GM12878 (cell line): ENCODE measurements at regions not wholly inside any gene's neighbourhood (a gene's known extent, or its start where the extent isn't known, plus 50 kb on each side); places are given as distances from the start of the nearest gene placed in this dataset.

Experiments used
- ATAC-seq: fragments of 200-7000 bp; cut with Tn5 transposase; 3 replicates; pipeline ENCODE4 v1.9.1; 2020; ENCODE audit warnings: mild to moderate bottlenecking, moderate library complexity
- BruUV-seq: library from RNA; stranded (reverse); fragments of 400-500 nt; replicated peaks from 2 replicates; lab custom pipeline; 2021; lab: Mats Ljungman, UMichigan
- CTCF ChIA-PET: fragments of 300-600 bp; sonication (Branson Sonifier 250); formaldehyde crosslinking; extraction: SDS; loops from one replicate; lab custom pipeline; 2021; ENCODE audit warnings: inconsistent platforms; lab: Yijun Ruan, JAX
- POLR2A ChIA-PET: fragments of 350-600 bp; formaldehyde crosslinking; extraction: SDS; loops from one replicate; lab custom pipeline; 2021; ENCODE audit warnings: inconsistent platforms; lab: Charles Lee
- RAD21 ChIA-PET: fragments of 300-600 bp; sonication (Branson Sonifier 250); formaldehyde crosslinking; loops from one replicate; lab custom pipeline; 2023; ENCODE audit warnings: antibody characterized with exemption; ENCODE audit not compliant: unreplicated experiment; lab: Charles Lee
- SMC1A ChIA-PET: fragments of 300-600 bp; sonication (Branson Sonifier 250); formaldehyde crosslinking; loops from one replicate; lab custom pipeline; 2023; ENCODE audit not compliant: unreplicated experiment, uncharacterized antibody; lab: Charles Lee
- DNase-seq: peaks from one replicate; pipeline ENCODE4 v3.0.0-alpha.2; 2011; ENCODE audit warnings: low read depth, low spot score
- FAIRE-seq: peaks from 3 replicates; lab custom pipeline; 2011; peaks lifted over from hg19 to GRCh38; lab: Jason Lieb, UNC
- H2AFZ ChIP-seq: 2 replicates; pipeline ENCODE4 v1.6.0; 2011; ENCODE audit warnings: low read depth, low read length, control low read depth; ENCODE audit not compliant: control insufficient read depth
- H3K27ac ChIP-seq: 2 replicates; pipeline ENCODE4 v1.5.1; 2011; ENCODE audit warnings: control low read depth; ENCODE audit not compliant: control insufficient read depth, insufficient read depth
- H3K27me3 ChIP-seq, 2 experiments: replicated peaks in 1 of 2; 2 replicates each; pipeline versions ENCODE4 v1.6.0 to v1.6.1; 2011; ENCODE audit warnings: low read length in 1 of 2; ENCODE audit not compliant: control insufficient read depth in 2 of 2, insufficient read depth in 2 of 2
- H3K36me3 ChIP-seq, 2 experiments: 2 replicates each; pipeline ENCODE4 v1.5.1; 2011; ENCODE audit warnings: low read length in 1 of 2; ENCODE audit not compliant: control insufficient read depth in 2 of 2, insufficient read depth in 2 of 2
- H3K4me1 ChIP-seq: 2 replicates; pipeline ENCODE4 v1.6.1; 2011; ENCODE audit warnings: mild to moderate bottlenecking, low read length, moderate library complexity, mixed read lengths; ENCODE audit not compliant: control insufficient read depth, insufficient read depth
- H3K4me2 ChIP-seq: 2 replicates; pipeline ENCODE4 v1.6.0; 2011; ENCODE audit warnings: control low read depth; ENCODE audit not compliant: control insufficient read depth, insufficient read depth
- H3K4me3 ChIP-seq: fragments of 200-600 bp; sonication (generic); 2 replicates; pipeline ENCODE4 v1.5.1; 2016
- H3K79me2 ChIP-seq: 2 replicates; pipeline ENCODE4 v1.6.0; 2011; ENCODE audit warnings: low read length; ENCODE audit not compliant: control insufficient read depth, insufficient read depth
- H3K9ac ChIP-seq: 2 replicates; pipeline ENCODE4 v1.8.0; 2011; ENCODE audit warnings: low read length, control low read depth, mixed read lengths; ENCODE audit not compliant: control insufficient read depth, insufficient read depth
- H3K9me3 ChIP-seq: replicated peaks from 3 replicates; pipeline ENCODE4 v1.5.1; 2011; ENCODE audit warnings: mild to moderate bottlenecking, low read length; ENCODE audit not compliant: control insufficient read depth, insufficient read depth
- H4K20me1 ChIP-seq: 2 replicates; pipeline ENCODE4 v1.6.0; 2011; ENCODE audit not compliant: control insufficient read depth, insufficient read depth
- CEBPB ChIP-seq, 2 experiments: fragments of 150-350 bp in 1 of 2; IDR thresholded peaks; 2 replicates each; pipeline ENCODE4 v1.6.1; 2012 to 2014; ENCODE audit warnings: low read depth in 2 of 2, low read length in 2 of 2, borderline replicate concordance in 1 of 2, inconsistent platforms in 1 of 2
- E2F4 ChIP-seq: IDR thresholded peaks from 2 replicates; pipeline ENCODE4 v1.6.1; 2012; ENCODE audit warnings: low read depth, low read length, improper control_type of control experiment
- GABPA ChIP-seq: IDR thresholded peaks from 2 replicates; pipeline ENCODE4 v1.6.1; 2014; ENCODE audit warnings: antibody characterized with exemption, low read depth, mild to moderate bottlenecking, inconsistent platforms
- IRF4 ChIP-seq: IDR thresholded peaks from 2 replicates; pipeline ENCODE4 v1.6.1; 2011; ENCODE audit warnings: low read depth, low read length
- RFX5 ChIP-seq: IDR thresholded peaks from 2 replicates; pipeline ENCODE4 v1.6.1; 2011; ENCODE audit warnings: low read depth, low read length, improper control_type of control experiment
- RUNX3 ChIP-seq: IDR thresholded peaks from 2 replicates; pipeline ENCODE4 v1.6.1; 2012; ENCODE audit warnings: low read length, inconsistent platforms
- SMAD1 ChIP-seq: fragments of 450-650 bp; IDR thresholded peaks from 2 replicates; pipeline ENCODE4 v1.6.1; 2018; ENCODE audit warnings: mild to moderate bottlenecking, low read depth; ENCODE audit not compliant: partially characterized antibody
- SRF ChIP-seq, 2 experiments: IDR thresholded peaks; 2 replicates each; pipeline ENCODE4 v1.6.1; 2011; ENCODE audit warnings: low read depth in 2 of 2, low read length in 2 of 2, mild to moderate bottlenecking in 1 of 2, moderate library complexity in 1 of 2
- YY1 ChIP-seq: IDR thresholded peaks from 2 replicates; pipeline ENCODE4 v1.6.1; 2011; ENCODE audit warnings: low read depth, mild to moderate bottlenecking, low read length
- ZBTB40 ChIP-seq: fragments of 450-650 bp; IDR thresholded peaks from 2 replicates; pipeline ENCODE4 v1.6.1; 2016; ENCODE audit warnings: mild to moderate bottlenecking, moderate library complexity, borderline replicate concordance
- WGBS: methylation state at CpG from one replicate; pipeline ENCODE4 v1.1.6; 2016; ENCODE audit warnings: low lambda C conversion rate; ENCODE audit not compliant: insufficient replicate concordance, insufficient coverage; ENCODE audit errors: missing lambda C conversion rate; 5-methylcytosine and 5-hydroxymethylcytosine counted together
- in situ Hi-C: fragments of 300-500 bp; cut with MboI; formaldehyde crosslinking; loops from 9 replicates; pipeline ENCODE4 v1.14.3; 2018; ENCODE audit warnings: mixed read lengths
- intact Hi-C: fragments of 100-400 bp; cut with micrococcal nuclease; formaldehyde crosslinking; loops from one replicate; pipeline ENCODE4 v1.14.2; 2022; ENCODE audit not compliant: unreplicated experiment

GRCh38 chr11:27242591-27242990 is 120.4 kb downstream of the CCDC34 start:
- H2AFZ ChIP-seq: no peak overlapping the region
- H3K4me2 ChIP-seq: no peak overlapping the region
- in situ Hi-C loops: no loop called here
- ChIA-PET CTCF (interaction anchor here (1.1 to 1.3 kb wide), 2 partner anchors 35 to 98 kb away, joined by 3 to 4 read pairs; no protein-coding TSS in a partner anchor), POLR2A (no interaction called here), RAD21 (interaction anchor here (3.3 kb wide), 1 partner anchor 8 kb away, joined by 11 read pairs; no protein-coding TSS in a partner anchor)
- no peak for DNase-seq
- no peak overlapping the region for H3K9ac ChIP-seq
- intact Hi-C loops: no loop called here
- no peaks in the 10 kb centered on the region for H3K36me3 ChIP-seq
- TF ChIP-seq YY1 (no peak), SMAD1 (no peak)
- TF ChIP-seq, all 136 proteins: peak for 0
- FAIRE-seq: no peak
- H3K4me3 ChIP-seq: no peak overlapping the region
- no peaks in the 10 kb centered on the region for H3K27me3 ChIP-seq
- SMC1A ChIA-PET: interaction anchor here (1.1 to 1.3 kb wide), 3 partner anchors 9 to 54 kb away, joined by 4 to 5 read pairs (median 5); no protein-coding TSS in a partner anchor
- H3K4me1 ChIP-seq: no peaks in the 10 kb centered on the region
- no peaks in the 10 kb centered on the region for H3K9me3 ChIP-seq
- no TSS peak for BruUV-seq
- ATAC-seq: peak; percentile 42
- WGBS: 0% methylated on average over 1 of the region's 1 CpG
- H4K20me1 ChIP-seq: no peaks in the 10 kb centered on the region
- H3K79me2 ChIP-seq: no peaks in the 10 kb centered on the region
- H3K27ac ChIP-seq: no peak overlapping the region

- ChIA-PET SMC1A (interaction anchor here (0.7 to 1.6 kb wide), 6 partner anchors 10 to 122 kb away, joined by 3 to 4 read pairs (median 3); partner anchors contain the start of gene CCDC34), RAD21 (interaction anchor here (1.0 kb wide), 1 partner anchor 244 kb away, joined by 3 read pairs; no protein-coding TSS in a partner anchor), CTCF (interaction anchor here (0.6 to 2.3 kb wide), 5 partner anchors 46 to 99 kb away, joined by 3 to 11 read pairs (median 3); no protein-coding TSS in a partner anchor), POLR2A (interaction anchor here (0.6 kb wide), 1 partner anchor 13 kb away, joined by 3 read pairs; no protein-coding TSS in a partner anchor)
- no peaks in the 10 kb centered on the region for H4K20me1 ChIP-seq
- H3K4me1 ChIP-seq: no peaks in the 10 kb centered on the region
- 0% methylated on average over 2 of the region's 2 CpGs for WGBS
- H3K27me3 ChIP-seq: no peaks in the 10 kb centered on the region
- no peak overlapping the region for H3K27ac ChIP-seq
- no peak overlapping the region for H2AFZ ChIP-seq
- DNase-seq: no peak
- no peak for ATAC-seq
- BruUV-seq: no TSS peak
- in situ Hi-C loops (no loop called here), intact Hi-C loops (no loop called here)
- H3K9me3 ChIP-seq: no peaks in the 10 kb centered on the region
- H3K4me2 ChIP-seq: no peak overlapping the region
- H3K9ac ChIP-seq: no peak overlapping the region
- H3K36me3 ChIP-seq: no peaks in the 10 kb centered on the region
- no peak for FAIRE-seq
- H3K79me2 ChIP-seq: no peaks in the 10 kb centered on the region
- no peak overlapping the region for H3K4me3 ChIP-seq
- TF ChIP-seq E2F4: no peak
- no peak for TF ChIP-seq IRF4
- no peak for TF ChIP-seq RUNX3
- no peak for TF ChIP-seq GABPA
- no peak for TF ChIP-seq SRF (IDR thresholded peaks at IDR 0.05; ENCODE audit: low read depth in 2 of 2, low read length in 2 of 2)
- no peak for TF ChIP-seq CEBPB (IDR thresholded peaks at IDR 0.05; ENCODE audit: borderline replicate concordance in 1 of 2, low read depth in 2 of 2, low read length in 2 of 2)
- TF ChIP-seq ZBTB40: no peak
- no peak for TF ChIP-seq RFX5
Observed at GRCh38 chr11:27241311-27242122, 121.5 kb downstream of the CCDC34 start.
